Fibroblast of lung (primary cell): ENCODE measurements at regions not wholly inside any gene's neighbourhood (a gene's known extent, or its start where the extent isn't known, plus 50 kb on each side); places are given as distances from the start of the nearest gene placed in this dataset.

ENCODE experiments used
- EZH2 ChIP-seq: IDR thresholded peaks from 2 replicates; pipeline ENCODE4 v1.5.1; 2012; ENCODE audit warnings: low read length, control low read depth, mild to moderate bottlenecking; ENCODE audit errors: missing control alignments
- TF ChIP-seq, protein P1 (sequence below), 2 donors: IDR thresholded peaks in 1 of 2; conservative IDR thresholded peaks in 1 of 2; 1 replicate in 1 of 2; 2 replicates in 1 of 2; pipeline ENCODE4 v1.5.1; 2011 to 2012; ENCODE audit warnings: low read length in 2 of 2, control low read depth in 1 of 2, inconsistent platforms in 1 of 2, low read depth in 1 of 2, mild to moderate bottlenecking in 1 of 2

DNA sequence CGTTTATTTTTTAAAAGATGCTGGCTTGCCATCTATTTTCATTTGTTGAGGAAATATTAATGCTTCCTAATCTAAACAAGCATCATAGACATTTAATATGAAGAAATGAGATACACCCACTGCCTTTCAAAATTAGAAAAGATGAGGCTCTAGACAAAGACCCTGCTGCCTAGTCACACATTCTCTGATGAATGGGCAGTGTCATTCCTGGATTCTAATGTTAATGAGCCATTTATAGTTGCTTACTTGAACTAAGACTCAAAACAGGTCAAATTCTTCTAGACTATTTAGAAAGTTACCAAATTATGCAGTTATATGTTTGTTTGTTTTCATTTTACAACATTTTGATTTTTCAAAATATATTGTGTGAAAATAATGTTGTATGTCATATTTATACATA, 237.6 kb downstream of the CDH7 start:
- TF ChIP-seq, protein P1, sequence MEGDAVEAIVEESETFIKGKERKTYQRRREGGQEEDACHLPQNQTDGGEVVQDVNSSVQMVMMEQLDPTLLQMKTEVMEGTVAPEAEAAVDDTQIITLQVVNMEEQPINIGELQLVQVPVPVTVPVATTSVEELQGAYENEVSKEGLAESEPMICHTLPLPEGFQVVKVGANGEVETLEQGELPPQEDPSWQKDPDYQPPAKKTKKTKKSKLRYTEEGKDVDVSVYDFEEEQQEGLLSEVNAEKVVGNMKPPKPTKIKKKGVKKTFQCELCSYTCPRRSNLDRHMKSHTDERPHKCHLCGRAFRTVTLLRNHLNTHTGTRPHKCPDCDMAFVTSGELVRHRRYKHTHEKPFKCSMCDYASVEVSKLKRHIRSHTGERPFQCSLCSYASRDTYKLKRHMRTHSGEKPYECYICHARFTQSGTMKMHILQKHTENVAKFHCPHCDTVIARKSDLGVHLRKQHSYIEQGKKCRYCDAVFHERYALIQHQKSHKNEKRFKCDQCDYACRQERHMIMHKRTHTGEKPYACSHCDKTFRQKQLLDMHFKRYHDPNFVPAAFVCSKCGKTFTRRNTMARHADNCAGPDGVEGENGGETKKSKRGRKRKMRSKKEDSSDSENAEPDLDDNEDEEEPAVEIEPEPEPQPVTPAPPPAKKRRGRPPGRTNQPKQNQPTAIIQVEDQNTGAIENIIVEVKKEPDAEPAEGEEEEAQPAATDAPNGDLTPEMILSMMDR (conservative IDR thresholded peaks at IDR 0.05 in 1 of 2, IDR thresholded peaks at IDR 0.05 in 1 of 2; ENCODE audit: low read depth in 1 of 2, low read length in 2 of 2) = no peak
- no peak for TF ChIP-seq EZH2
